Upper lobe of left lung (tissue), 6 donors: ENCODE measurements at regions not wholly inside any gene's neighbourhood (a gene's known extent, or its start where the extent isn't known, plus 50 kb on each side); places are given as distances from the start of the nearest gene placed in this dataset.

Experiments
- ATAC-seq, 2 donors: fragments of 200-7000 bp; cut with Tn5 transposase; one replicate each; pipeline ENCODE4 v1.9.1; 2022; ENCODE audit warnings: mild to moderate bottlenecking in 2 of 2, moderate library complexity in 2 of 2; ENCODE audit not compliant: low FRiP score in 2 of 2
- DNase-seq, 2 donors: peaks; one replicate each; pipeline ENCODE4 v3.0.0-alpha.2; 2019 to 2020
- H3K27ac ChIP-seq, 4 donors: fragments of 200-600 bp; sonication (generic); one replicate each; pipeline ENCODE4 v1.5.1; 2016 to 2019
- H3K27me3 ChIP-seq, 4 donors: fragments of 200-600 bp; sonication (generic); one replicate each; pipeline ENCODE4 v1.5.1; 2017 to 2019
- H3K36me3 ChIP-seq, 4 donors: fragments of 200-600 bp; sonication (generic); one replicate each; pipeline ENCODE4 v1.5.1; 2016 to 2019
- H3K4me1 ChIP-seq, 4 donors: fragments of 200-600 bp; sonication (generic); one replicate each; pipeline ENCODE4 v1.5.1; 2018 to 2019
- H3K4me3 ChIP-seq, 4 donors: fragments of 200-600 bp; sonication (generic); one replicate each; pipeline ENCODE4 v1.5.1; 2017 to 2019; ENCODE audit warnings: mild to moderate bottlenecking in 2 of 4, moderate library complexity in 1 of 4
- H3K9me3 ChIP-seq, 4 donors: fragments of 200-600 bp; sonication (generic); one replicate each; pipeline ENCODE4 v1.5.1; 2018 to 2019
- CTCF ChIP-seq, 6 experiments: fragments of 450-650 bp in 4 of 6; fragments of 200-600 bp in 2 of 6; sonication (generic) in 2 of 6; IDR thresholded peaks; one replicate each; pipeline ENCODE4 v1.5.1; 2016 to 2019; ENCODE audit warnings: antibody characterized with exemption in 6 of 6
- EP300 ChIP-seq, 4 donors: sonication (generic); formaldehyde crosslinking; IDR thresholded peaks; one replicate each; pipeline ENCODE4 v1.5.1; 2017; ENCODE audit warnings: antibody characterized with exemption in 4 of 4, control low read depth in 2 of 4
- POLR2A ChIP-seq, 4 donors: fragments of 450-650 bp; IDR thresholded peaks; one replicate each; pipeline ENCODE4 v1.5.1; 2016 to 2017; ENCODE audit warnings: antibody characterized with exemption in 4 of 4, mild to moderate bottlenecking in 2 of 4
- POLR2AphosphoS5 ChIP-seq, 2 donors: sonication (generic); formaldehyde crosslinking; IDR thresholded peaks; one replicate each; pipeline ENCODE4 v1.5.1; 2017; ENCODE audit warnings: antibody characterized with exemption in 2 of 2
- WGBS, 2 donors: methylation state at CpG; one replicate each; pipeline ENCODE4 v1.1.5; 2017 to 2018; 5-methylcytosine and 5-hydroxymethylcytosine counted together
- donor health status: DM: no; HTN: no; CAD: no; lungs with moderate emphysema.
- donor health status: DM: no; HTN: yes; CAD: no; lungs with severe emphysema.

- TF ChIP-seq CTCF (IDR thresholded peaks at IDR 0.05) (no peak), POLR2A (IDR thresholded peaks at IDR 0.05) (no peak), EP300 (IDR thresholded peaks at IDR 0.05) (no peak), POLR2AphosphoS5 (IDR thresholded peaks at IDR 0.05) (no peak)
- no peak for DNase-seq
- Histone ChIP-seq H3K9me3 (no peaks in the 10 kb centered on the region), H3K27ac (no peak overlapping the region), H3K4me3 (no peak overlapping the region), H3K4me1 (no peaks in the 10 kb centered on the region), H3K36me3 (no peaks in the 10 kb centered on the region), H3K27me3 (no peaks in the 10 kb centered on the region)
- 69 to 80% methylated on average over 5 of the region's 5 CpGs for WGBS, 2 donors
- ATAC-seq, result no peak
These were observed 110.8 kb downstream of the NDUFA12 start for GRCh38 chr12:94892544-94893267.

GRCh38 chr12:94889445-94890210 lies 113.9 kb downstream of the NDUFA12 start:
- H3K36me3 ChIP-seq, result no peaks in the 10 kb centered on the region
- H3K27me3 ChIP-seq, result no peaks in the 10 kb centered on the region
- H3K4me1 ChIP-seq, result no peaks in the 10 kb centered on the region
- ATAC-seq (no peak), DNase-seq (no peak)
- H3K9me3 ChIP-seq, result no peaks in the 10 kb centered on the region
- 74 to 75% methylated on average over 5 of the region's 5 CpGs for WGBS, 2 donors
- no peak overlapping the region for H3K4me3 ChIP-seq
- H3K27ac ChIP-seq, result no peak overlapping the region
- TF ChIP-seq POLR2AphosphoS5 (IDR thresholded peaks at IDR 0.05), result no peak
- TF ChIP-seq EP300 (IDR thresholded peaks at IDR 0.05), result no peak
- no peak for TF ChIP-seq POLR2A (IDR thresholded peaks at IDR 0.05)
- TF ChIP-seq CTCF (IDR thresholded peaks at IDR 0.05), result no peak

GRCh38 chr12:94879542-94879941 lies 124.0 kb downstream of the NDUFA12 start:
- Histone ChIP-seq H3K27ac (no peak overlapping the region), H3K36me3 (no peaks in the 10 kb centered on the region), H3K4me3 (no peak overlapping the region), H3K9me3 (no peaks in the 10 kb centered on the region), H3K4me1 (peaks cover 4 to 9% (median 6%) of the 10 kb centered on the region in 4 donors), H3K27me3 (peaks cover 0 to 4% (median 0%) of the 10 kb centered on the region in 4 donors)
- WGBS, 2 donors, result 45 to 50% methylated on average over 5 of the region's 5 CpGs
- ATAC-seq (no peak), DNase-seq (no peak)
- TF ChIP-seq CTCF (IDR thresholded peaks at IDR 0.05), result no peak
- TF ChIP-seq POLR2AphosphoS5 (IDR thresholded peaks at IDR 0.05), result no peak
- TF ChIP-seq EP300 (IDR thresholded peaks at IDR 0.05), result no peak
- TF ChIP-seq POLR2A (IDR thresholded peaks at IDR 0.05), result no peak

- Histone ChIP-seq H3K9me3 (no peaks in the 10 kb centered on the region), H3K36me3 (no peaks in the 10 kb centered on the region), H3K27ac (no peak overlapping the region), H3K27me3 (peaks cover 0 to 21% (median 12%) of the 10 kb centered on the region in 4 donors), H3K4me3 (no peak overlapping the region), H3K4me1 (peaks cover 12 to 33% (median 22%) of the 10 kb centered on the region in 4 donors)
- WGBS, 2 donors, result 33 to 37% methylated on average over 5 of the region's 5 CpGs
- ATAC-seq, result peak in 1 of 2 donors; percentile 28
- TF ChIP-seq CTCF (IDR thresholded peaks at IDR 0.05), result peak in 1 of 6 experiments; percentile 12
- TF ChIP-seq POLR2AphosphoS5 (IDR thresholded peaks at IDR 0.05), result no peak
- no peak for DNase-seq
These were observed 128.0 kb downstream of the NDUFA12 start for GRCh38 chr12:94875525-94875924.
